Posterior cingulate gyrus (tissue), 11 donors: ENCODE measurements at regions not wholly inside any gene's neighbourhood (a gene's known extent, or its start where the extent isn't known, plus 50 kb on each side); places are given as distances from the start of the nearest gene placed in this dataset.
"Not testable (repeated sequence)": the region's sequence is repeated elsewhere in the genome, so short reads cannot be mapped to it uniquely, and the experiment has no call there.

Experiments used
- DNase-seq, 10 donors: peaks; one replicate each; pipeline versions ENCODE4 v3.0.0 to v3.0.0-alpha.2; 2020 to 2021; ENCODE audit warnings: mixed read lengths in 3 of 10
- intact Hi-C: fragments of 100-400 bp; cut with DNase I; formaldehyde crosslinking; loops from one replicate; pipeline ENCODE4 v1.15.1; 2023

DNA sequence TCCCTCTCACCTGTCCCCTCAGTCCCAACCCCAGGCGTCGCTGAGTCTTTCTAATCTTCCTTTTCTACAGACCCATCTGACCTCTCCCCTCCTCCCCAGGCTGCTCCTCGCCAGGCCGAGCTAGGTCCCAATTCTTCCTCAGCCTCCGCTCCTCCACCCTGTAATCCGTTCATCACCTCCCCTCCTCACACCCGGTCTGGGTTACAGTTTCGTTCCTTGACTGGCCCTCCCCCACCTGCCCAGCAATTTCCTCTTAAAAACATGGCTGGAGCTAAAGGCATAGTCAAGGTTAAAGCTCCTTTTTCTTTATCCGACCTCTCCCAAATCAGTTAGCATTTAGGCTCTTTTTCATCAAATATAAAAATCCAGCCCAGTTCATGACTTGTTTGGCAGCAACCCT, 262.0 kb downstream of the SMARCA2 start:
- intact Hi-C loops, DNase-seq: not testable (repeated sequence)

DNA sequence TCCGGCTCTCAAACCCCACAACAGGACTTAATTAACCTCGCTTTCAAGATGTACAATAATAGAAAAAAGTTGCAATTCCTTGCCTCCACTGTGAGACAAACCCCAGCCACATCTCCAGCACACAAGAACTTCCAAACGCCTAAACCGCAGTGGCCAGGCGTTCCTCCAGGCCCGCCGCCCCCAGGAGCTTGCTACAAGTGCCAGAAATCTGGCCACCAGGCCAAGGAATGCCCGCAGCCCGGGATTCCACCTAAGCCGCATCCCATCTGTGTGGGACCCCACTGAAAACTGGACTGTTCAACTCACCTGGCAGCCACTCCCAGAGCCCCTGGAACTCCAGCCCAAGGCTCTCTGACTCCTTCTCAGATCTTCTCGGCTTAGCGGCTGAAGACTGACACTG, 262.5 kb downstream of the SMARCA2 start:
- DNase-seq, intact Hi-C loops: not testable (repeated sequence)

DNA sequence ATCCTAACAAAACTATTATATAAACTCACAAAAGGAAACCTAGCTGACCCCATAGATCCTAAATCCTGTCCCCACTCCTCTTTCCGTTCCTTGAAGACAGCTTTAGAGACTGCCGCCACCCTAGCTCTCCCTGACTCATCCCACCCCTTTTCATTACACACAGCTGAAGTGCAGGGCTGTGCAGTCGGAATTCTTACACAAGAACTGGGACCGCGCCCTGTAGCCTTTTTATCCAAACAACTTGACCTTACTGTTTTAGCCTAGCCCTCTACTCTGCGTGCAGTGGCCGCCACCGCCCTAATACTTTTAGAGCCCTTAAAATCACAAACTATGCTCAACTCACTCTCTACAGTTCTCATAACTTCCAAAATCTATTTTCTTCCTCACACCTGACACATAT, 264.0 kb downstream of the SMARCA2 start:
- DNase-seq, intact Hi-C loops: not testable (repeated sequence)

DNA sequence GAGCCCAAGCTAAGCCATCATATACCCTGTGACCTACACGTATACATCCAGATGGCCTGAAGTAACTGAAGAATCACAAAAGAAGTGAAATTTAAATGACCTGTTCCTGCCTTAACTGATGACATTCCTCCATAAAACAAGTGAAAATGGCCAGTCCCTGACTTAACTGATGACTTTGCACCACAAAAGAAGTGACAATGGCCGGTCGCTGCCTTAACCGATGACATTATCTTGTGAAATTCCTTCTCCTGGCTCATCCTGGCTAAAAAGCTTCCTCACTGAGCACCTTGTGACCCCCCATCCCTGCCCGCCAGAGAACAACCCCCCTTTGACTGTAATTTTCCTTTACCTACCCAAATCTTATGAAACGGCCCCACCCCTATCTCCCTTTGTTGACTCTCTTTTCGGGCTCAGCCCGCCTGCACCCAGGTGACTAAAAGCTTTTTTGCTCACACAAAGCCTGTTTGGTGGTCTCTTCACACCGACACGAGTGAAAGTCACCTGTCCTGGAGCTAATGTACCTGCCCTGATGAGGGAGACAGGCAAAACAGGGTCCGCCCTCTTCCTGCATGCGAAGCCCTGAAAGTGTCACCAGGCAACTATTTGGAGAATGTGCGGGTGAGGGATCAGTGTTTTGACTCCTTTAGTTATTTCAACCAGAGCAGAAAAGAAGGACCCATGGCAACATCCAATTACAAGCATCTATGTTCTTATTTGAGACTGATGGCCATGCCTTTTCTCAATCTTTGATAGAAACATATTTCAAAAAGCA, 266.1 kb downstream of the SMARCA2 start:
- intact Hi-C loops, result no loop called here
- DNase-seq, result no peak

DNA sequence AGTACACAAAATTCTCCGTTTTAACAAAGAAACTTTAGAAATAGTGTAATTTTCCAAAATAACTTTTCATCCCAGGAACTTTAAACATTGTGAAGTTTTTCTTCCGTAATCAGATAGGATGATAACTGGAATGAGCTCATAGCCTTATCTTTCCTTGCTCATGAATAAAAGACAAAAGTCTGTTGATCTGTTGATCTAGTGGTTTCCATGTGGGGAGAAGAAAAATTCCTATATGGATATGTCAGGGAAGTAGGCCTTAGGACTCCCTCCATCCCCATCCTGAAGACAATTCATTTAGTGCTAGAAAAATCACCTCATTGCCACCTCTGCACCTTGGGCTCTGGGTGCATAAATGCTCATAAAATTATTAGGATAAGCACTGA, 266.6 kb downstream of the SMARCA2 start:
- no peak for DNase-seq
- intact Hi-C loops, result no loop called here

DNA sequence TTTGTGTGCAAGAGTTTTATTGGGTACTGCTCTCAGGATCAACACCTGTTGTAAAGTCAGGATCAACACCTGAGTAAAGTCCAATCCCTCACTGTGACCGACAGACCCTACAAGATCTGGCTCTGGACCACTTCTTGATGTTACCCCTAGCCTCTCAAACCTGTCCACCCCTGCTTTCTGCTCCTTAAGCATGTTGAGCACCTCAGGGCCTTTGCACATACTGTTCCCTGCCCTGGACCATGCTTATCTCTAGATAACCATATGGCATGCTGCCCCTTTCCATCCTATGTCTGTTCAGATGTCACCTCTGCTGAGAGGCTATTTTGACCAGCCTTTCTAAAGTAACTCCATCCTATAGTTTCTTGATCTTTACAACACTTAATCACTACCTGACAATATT, 269.6 kb downstream of the SMARCA2 start:
- intact Hi-C loops, result no loop called here
- DNase-seq, result no peak

DNA sequence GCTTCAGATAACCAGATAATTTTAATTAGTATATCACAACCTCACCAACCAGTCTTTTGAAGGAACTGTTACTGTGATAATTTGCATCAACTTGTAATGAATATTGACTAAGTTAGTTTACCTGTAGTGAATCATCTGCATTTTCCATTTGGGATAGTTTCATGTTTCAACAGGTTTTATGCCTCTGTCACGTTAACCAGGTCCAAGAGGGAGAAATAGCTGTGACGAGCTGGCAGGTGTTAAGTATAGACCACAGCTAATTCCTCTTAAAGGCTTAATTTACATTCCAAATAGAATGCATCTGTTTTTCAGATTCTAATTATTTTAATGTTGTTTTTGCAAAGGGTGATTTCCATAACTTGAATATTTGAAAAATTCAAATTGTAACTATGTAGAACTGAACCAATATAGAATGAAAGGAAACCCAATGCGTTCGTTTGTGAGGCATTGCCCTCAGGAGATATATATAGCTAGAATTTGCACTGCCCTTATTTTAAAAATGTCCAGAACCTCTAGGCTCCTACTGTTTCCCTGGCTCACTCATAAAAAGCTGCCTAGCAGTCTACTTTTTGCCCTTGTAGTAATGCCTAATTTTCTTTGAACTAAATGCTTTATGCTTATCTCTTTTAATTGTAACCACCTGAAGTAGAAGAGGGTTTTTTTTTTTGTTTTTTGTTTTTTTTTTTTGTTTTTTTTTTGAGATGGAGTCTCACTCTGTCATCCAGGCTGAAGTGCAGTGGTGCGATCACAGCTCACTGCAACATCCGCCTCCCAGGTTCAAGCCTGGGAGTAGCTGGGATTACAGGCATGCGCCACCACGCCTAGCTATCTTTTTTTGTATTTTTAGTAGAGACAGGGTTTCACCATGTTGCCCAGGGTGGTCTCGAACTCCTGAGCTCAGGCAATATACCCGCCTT, 270.5 kb downstream of the SMARCA2 start:
- no peak for DNase-seq
- intact Hi-C loops, result no loop called here

DNA sequence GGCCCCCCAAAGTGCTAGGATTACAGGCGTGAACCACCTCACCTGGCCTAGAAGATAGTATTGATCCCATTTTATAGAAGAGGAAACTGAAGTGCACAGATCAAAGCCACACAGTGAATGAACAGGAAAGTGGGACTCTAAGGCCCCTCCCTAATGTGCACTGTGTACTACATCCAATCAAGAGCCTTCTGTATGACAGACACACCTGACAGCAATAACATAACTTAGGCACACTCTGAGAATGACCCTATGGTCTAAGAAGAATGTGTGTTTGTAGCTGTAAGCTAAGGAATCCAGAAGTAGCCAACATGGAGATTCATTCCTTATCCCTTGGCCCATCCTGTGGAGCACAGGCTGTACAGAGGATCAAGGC, 271.2 kb downstream of the SMARCA2 start:
- no peak for DNase-seq
- intact Hi-C loops, result no loop called here

DNA sequence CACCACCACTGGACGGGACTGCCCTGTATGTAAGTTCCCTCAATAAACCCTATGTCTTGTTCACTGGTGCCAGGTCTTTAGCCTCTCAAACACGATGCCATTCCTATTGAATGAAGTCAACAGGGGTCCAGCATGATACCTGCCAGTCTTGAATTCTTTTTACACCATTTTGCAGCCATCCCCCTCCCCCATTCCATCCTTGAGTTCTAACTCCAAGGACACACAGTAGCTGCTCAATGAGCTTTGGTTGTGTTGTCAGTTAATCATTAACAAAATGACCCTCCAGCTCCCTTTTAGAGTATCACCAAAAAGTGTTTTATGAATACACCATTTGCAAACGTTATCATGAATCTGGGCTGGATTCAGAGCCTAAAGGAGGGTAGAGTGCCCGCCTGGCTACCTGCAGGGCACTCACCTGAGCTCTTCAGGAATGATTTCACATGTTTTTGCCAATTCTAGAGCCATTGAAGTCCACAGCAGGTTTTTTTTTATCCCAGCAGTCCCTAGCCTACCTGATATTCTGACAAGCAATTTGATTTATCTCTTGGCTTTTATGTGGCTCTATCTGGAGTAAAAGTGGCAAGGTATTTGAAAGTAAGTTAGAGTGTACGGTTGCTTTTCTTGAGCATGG, 271.8 kb downstream of the SMARCA2 start:
- intact Hi-C loops, result no loop called here
- DNase-seq, result no peak

DNA sequence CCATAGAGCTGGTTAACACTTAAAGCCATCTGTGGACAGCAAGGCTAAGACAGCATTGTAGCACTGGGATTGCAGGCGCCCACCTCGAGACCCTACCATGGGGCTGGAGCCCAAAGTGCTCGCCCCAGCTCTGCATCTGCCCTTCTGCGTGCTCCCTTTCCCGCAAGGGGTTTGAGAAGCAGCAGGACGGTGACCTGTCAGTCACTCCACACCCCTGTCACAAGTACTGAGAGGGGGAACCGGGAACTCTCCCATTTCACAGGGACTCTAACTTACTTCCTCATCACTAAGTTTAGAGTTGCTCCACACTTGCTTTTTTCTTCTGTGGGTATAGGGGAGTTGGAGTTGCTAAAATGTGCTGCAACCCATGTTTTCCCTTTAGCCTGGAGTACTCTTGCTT, 273.2 kb downstream of the SMARCA2 start:
- intact Hi-C loops, result no loop called here
- no peak for DNase-seq

DNA sequence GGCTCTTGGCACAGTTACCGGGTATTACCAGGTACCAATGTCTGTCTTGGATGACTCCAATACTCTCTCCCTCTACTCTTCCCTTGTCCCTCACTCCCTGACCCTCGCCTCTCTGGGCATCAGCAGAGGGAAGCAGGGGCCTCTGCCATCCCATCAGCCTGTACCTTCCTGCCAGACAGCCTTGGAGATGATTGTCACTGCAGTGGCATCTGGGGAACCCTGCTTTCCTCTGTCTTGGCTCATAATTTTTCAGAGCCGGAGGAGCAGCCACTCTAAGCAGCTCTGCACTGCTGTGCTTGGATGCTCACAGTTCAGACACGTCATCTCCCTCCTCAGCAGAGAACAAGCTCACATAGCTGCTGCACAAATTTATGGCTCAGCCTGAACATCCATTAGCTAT, 274.1 kb downstream of the SMARCA2 start:
- intact Hi-C loops, result no loop called here
- DNase-seq, result no peak

DNA sequence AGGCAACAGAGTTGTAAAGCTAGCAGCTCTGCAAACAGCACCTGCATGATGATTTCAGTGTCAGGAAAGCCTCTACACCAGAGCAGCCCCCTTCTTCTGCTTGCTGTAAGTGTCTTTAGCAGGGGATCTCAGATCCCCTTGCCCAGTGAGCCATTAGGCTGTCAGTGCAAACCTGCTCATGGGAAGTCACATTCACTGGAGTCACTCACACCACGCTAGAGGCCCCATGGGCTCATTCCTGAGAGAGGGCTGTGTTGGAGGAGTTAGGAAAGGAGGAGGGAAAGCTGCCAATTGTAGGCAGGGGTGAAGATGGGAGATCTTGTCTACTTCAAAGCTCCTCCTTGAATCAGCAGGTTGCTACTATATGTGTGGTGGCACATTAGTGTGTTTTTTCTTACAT, 275.2 kb downstream of the SMARCA2 start:
- DNase-seq, result no peak
- intact Hi-C loops, result no loop called here

DNA sequence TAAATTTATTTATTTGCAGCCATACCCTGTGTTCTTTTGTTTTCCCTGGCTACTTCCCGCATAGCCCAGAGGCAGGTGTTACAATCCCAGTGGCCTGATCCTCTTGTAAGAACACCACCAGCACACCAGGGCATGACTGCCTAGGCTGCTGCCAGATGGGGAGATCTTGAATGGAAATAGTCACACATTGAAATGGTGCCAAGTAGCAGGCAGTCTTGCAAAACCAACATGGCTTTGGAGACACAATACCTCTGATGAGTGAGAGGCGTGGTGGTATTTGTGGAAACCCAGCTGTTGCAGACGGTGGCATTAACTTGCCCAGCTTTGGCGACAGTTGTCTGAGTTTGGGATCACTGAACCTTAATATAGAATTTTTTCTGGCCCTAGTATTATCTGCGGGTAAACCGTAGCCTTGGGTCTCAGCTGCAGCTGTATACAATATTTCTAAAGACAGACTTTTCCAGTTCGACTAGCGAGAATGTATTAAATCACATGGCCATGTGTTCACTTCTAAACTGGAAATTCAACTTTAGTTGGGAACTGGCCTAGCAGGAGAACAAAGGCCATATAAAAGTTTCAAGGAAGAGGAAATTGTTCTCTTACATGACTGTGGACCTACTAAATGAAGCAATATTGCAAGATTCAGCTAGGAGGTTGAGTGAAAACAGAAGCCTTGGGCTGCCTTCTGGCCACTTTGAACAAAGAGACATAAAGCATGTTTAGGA, 277.0 kb downstream of the SMARCA2 start:
- intact Hi-C loops, result no loop called here
- no peak for DNase-seq

DNA sequence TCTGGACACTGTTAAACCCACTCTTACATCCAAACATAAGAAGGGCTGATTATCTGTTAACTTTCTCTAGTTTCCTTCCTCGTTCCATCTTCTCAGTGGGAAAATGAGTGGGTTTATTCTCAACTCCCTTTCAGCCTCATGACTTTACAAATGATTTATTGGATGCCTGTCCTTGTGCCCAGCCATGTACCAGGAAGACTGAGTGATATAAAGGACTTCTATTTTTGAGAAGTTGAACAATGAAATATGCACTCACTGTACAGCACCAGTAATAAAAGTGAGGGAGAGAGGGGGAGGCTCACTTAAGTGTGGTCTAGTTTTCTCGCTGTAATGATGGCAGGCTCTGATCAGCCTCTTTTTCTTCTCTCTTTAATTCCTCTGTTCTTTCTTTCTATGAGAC, 277.6 kb downstream of the SMARCA2 start:
- DNase-seq, result no peak
- intact Hi-C loops, result no loop called here

DNA sequence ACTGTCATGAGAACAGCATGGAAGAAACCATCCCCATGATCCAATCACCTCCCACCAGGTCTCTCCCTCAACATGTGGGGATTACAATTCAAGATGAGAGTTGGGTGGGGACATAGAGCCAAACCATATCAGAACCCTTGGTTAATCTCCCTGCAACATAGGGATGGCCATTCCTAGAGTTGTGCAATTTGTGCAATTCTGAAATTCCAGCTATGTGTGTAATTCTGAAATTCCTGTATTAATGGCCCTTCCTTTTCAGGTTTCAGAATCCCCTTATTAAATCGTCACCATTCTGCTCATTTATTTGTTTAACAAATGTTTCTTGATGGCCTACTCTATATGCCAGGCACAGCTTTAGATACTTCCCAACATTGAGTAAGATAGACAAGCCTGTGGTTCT, 282.6 kb downstream of the SMARCA2 start:
- DNase-seq, result no peak
- intact Hi-C loops, result no loop called here

DNA sequence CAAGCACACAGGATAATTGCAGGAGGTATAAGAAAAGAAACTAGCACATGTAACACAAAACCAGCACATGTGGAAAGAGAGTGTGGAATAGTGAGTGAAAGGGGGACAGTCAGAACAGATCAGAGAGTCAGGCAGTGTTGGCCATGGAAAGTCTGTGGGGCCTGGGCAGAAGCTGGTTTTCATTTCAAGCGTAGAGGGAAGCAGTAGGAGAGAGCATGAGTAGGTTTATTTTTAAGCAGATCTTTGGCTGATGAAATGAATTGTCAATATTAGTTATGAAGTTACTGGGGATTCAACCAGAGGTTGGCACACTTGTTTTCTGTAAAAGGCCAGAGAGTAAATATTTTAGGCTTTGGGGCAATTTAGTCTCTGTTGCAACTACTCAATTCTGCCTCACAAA, 283.1 kb downstream of the SMARCA2 start:
- intact Hi-C loops, result no loop called here
- DNase-seq, result no peak

DNA sequence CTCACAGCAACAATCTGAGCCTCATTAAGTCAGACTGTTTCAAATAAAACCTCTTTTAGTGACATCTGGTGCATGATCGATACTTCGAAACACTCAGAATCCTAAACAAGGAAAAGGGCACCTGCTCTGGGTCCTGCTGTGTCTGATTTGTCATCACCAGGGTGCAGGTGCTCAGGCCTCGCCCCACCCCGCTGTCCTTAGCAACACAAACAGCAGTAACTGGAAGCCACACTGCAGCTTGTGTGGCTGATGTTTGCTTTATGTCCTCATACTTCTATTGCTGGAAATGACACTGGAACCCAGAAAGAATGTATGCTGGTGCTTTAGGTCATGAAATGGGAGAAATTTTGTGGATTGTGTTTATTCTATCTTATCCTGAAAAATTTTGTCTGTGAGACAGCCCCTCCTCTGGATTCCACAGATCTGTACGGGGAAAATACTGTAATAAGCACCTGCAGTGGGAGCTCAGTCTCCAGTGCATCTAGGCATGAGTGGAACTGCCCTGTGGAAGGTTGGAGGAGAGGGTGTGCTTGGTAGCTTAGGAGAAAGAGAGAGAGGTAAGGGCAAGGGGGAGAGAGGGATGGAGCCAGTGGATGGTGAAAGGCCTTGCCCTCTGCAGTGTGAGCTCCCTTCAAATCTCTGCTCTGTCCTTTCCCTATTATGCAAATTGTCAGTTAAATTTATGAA, 284.2 kb downstream of the SMARCA2 start:
- DNase-seq, result no peak
- intact Hi-C loops, result no loop called here

DNA sequence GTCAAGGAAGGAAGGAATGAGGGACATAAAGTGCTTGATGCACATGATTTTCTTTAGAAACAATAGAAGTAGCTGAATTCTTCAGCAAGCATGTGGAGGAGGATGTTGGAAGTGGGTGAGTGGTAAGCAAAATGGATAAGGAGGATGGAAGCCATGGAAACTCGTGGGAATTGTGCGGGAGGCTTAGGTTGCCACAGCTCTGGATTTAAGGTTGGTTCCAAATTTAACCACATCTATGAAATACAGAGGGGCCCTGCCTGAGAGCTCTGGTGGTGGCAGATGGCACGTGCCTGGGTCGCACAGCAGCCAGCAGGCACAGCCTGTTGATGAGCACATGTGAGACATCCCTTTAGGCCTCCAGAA, 284.7 kb downstream of the SMARCA2 start:
- DNase-seq, result no peak
- intact Hi-C loops, result no loop called here

DNA sequence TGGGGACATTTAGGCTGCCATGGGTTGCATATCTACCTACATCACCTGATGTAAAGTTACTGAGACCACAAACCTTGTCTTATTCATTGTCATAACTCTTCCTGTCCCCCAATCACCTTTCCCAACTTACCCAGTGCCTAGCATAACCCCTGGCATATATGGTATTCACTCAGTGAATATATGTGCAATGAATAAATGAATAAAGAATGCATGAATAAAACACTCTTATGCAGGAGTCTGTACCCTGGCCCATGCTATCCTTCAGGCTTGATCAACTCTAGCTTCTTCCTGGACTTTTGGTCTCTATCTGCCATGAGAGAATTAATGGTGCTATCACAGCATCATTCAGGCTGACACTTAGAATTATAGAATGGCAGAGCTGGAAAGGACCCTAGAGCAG, 285.2 kb downstream of the SMARCA2 start:
- intact Hi-C loops, result no loop called here
- DNase-seq, result no peak

DNA sequence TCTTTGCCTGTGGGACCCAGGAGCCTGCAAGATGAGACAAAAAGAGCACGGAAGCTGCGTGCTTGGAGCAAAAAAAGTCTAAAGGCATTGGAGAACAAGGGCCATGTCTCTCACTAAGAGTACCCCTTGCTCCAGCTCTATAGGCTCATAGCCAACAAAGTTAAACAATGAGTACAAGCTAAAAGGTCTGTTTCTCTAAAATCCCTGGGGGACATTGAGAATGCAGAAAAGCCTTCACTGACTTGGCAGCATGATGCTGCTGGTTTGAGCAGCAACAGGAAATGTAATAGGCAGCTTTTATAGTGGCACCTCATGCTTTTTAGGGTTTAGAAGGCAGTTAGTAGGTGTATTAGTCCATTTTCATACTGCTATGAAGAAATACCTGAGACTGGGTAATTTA, 287.5 kb downstream of the SMARCA2 start:
- intact Hi-C loops, result no loop called here

More for the DNA sequence above, 287.5 kb downstream of the SMARCA2 start:
- no peak for DNase-seq
